ENCODE measurements at regions not wholly inside any gene's neighbourhood (a gene's known extent, or its start where the extent isn't known, plus 50 kb on each side); places are given as distances from the start of the nearest gene placed in this dataset.

DNA sequence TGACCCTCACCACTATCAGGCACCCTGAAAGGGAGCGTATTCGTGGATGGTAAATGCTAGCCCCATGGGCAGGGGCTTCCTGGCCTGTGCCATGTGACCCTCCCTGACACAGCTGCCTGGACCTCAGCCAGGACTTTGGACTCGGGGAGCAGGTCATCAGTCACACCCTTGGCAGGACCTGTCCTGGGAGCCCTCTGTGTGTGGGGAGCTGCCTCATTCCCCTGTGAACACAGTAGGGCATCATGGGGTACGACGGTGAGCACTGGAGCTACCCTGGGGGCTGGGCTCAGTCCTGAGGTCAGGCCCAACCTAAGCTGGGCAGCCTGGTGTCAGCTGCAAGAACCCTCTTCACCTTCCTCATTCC, 129.3 kb upstream of the FAM20C start:
- CTCF ChIA-PET: interaction anchor here (1.3 to 1.9 kb wide), 3 partner anchors 9 to 138 kb away, joined by 3 to 4 read pairs (median 3); no protein-coding TSS in a partner anchor
- no peak overlapping the region for H3K4me2 ChIP-seq
- no peak for DNase-seq (ENCODE audit: low read depth in 1 of 2, low spot score in 1 of 2)
- no peaks in the 10 kb centered on the region for H3K4me1 ChIP-seq
- H3K27ac ChIP-seq: no peak overlapping the region
- WGBS (ENCODE audit: missing lambda C conversion rate): 58% methylated on average over 3 of the region's 5 CpGs
- TF ChIP-seq, protein P1, sequence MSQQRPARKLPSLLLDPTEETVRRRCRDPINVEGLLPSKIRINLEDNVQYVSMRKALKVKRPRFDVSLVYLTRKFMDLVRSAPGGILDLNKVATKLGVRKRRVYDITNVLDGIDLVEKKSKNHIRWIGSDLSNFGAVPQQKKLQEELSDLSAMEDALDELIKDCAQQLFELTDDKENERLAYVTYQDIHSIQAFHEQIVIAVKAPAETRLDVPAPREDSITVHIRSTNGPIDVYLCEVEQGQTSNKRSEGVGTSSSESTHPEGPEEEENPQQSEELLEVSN (IDR thresholded peaks at IDR 0.05; ENCODE audit: borderline replicate concordance, low read depth): no peak
- TF ChIP-seq, protein P2, sequence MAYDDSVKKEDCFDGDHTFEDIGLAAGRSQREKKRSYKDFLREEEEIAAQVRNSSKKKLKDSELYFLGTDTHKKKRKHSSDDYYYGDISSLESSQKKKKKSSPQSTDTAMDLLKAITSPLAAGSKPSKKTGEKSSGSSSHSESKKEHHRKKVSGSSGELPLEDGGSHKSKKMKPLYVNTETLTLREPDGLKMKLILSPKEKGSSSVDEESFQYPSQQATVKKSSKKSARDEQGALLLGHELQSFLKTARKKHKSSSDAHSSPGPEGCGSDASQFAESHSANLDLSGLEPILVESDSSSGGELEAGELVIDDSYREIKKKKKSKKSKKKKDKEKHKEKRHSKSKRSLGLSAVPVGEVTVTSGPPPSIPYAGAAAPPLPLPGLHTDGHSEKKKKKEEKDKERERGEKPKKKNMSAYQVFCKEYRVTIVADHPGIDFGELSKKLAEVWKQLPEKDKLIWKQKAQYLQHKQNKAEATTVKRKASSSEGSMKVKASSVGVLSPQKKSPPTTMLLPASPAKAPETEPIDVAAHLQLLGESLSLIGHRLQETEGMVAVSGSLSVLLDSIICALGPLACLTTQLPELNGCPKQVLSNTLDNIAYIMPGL (CRISPR knock-in tag; IDR thresholded peaks at IDR 0.05; ENCODE audit: borderline replicate concordance): no peak
- TF ChIP-seq, protein P3, sequence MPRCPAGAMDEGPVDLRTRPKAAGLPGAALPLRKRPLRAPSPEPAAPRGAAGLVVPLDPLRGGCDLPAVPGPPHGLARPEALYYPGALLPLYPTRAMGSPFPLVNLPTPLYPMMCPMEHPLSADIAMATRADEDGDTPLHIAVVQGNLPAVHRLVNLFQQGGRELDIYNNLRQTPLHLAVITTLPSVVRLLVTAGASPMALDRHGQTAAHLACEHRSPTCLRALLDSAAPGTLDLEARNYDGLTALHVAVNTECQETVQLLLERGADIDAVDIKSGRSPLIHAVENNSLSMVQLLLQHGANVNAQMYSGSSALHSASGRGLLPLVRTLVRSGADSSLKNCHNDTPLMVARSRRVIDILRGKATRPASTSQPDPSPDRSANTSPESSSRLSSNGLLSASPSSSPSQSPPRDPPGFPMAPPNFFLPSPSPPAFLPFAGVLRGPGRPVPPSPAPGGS (IDR thresholded peaks at IDR 0.05): no peak
- TF ChIP-seq EHMT2 (IDR thresholded peaks at IDR 0.05; ENCODE audit: low read depth) (no peak), CBX2 (IDR thresholded peaks at IDR 0.05; ENCODE audit: borderline replicate concordance, low read depth) (no peak), SMC3 (IDR thresholded peaks at IDR 0.05) (no peak), HOXB13 (CRISPR knock-in tag; IDR thresholded peaks at IDR 0.05; ENCODE audit: low read depth) (no peak), RARB (CRISPR knock-in tag; IDR thresholded peaks at IDR 0.05) (no peak), RAD21 (conservative IDR thresholded peaks at IDR 0.05 in 1 of 2, IDR thresholded peaks at IDR 0.05 in 1 of 2) (no peak), ZSCAN20 (CRISPR knock-in tag; IDR thresholded peaks at IDR 0.05) (no peak), NR3C1 (IDR thresholded peaks at IDR 0.05) (no peak), HEYL (CRISPR knock-in tag; IDR thresholded peaks at IDR 0.05) (no peak), NFE2L2 (conservative IDR thresholded peaks at IDR 0.05; ENCODE audit: low read length) (no peak)
- TF ChIP-seq, protein P4, sequence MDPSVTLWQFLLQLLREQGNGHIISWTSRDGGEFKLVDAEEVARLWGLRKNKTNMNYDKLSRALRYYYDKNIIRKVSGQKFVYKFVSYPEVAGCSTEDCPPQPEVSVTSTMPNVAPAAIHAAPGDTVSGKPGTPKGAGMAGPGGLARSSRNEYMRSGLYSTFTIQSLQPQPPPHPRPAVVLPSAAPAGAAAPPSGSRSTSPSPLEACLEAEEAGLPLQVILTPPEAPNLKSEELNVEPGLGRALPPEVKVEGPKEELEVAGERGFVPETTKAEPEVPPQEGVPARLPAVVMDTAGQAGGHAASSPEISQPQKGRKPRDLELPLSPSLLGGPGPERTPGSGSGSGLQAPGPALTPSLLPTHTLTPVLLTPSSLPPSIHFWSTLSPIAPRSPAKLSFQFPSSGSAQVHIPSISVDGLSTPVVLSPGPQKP (IDR thresholded peaks at IDR 0.05; ENCODE audit: low read depth, low read length): no peak
- TF ChIP-seq, protein P5, sequence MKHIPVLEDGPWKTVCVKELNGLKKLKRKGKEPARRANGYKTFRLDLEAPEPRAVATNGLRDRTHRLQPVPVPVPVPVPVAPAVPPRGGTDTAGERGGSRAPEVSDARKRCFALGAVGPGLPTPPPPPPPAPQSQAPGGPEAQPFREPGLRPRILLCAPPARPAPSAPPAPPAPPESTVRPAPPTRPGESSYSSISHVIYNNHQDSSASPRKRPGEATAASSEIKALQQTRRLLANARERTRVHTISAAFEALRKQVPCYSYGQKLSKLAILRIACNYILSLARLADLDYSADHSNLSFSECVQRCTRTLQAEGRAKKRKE (CRISPR knock-in tag; IDR thresholded peaks at IDR 0.05; ENCODE audit: low read depth): no peak
- ATAC-seq: no peak
- no peak overlapping the region for H3K4me3 ChIP-seq
- POLR2A ChIA-PET: no interaction called here
- no peaks in the 10 kb centered on the region for H3K9me3 ChIP-seq
- FAIRE-seq: no peak

DNA sequence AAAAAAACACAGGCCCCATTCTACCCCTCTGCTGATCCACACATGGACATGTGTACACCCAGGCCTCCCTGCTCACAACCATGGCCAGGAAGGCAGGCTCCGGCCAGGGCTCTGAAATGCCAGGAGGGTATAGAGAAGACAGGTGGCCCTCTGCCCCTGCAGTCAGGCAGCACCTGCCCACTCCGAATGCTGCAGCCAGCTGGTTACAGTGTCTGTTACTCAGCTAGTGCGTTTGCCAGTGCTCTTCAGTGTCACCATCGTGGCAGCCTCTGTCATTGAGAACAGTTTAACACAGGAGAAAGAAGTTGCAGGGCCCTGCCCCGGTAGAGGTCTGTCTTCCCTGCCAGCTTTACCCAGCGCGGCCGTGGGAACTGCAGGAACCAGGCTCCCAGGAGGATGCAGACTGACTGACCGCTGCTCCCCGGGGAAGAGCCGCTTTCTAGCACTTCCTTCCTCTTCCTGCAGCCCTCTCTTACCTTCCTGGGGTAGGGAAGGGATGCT, 128.8 kb upstream of the FAM20C start:
- Histone ChIP-seq H3K4me1 (no peaks in the 10 kb centered on the region), H3K4me2 (no peak overlapping the region), H3K9me3 (no peaks in the 10 kb centered on the region), H3K27ac (no peak overlapping the region), H3K4me3 (no peak overlapping the region)
- ChIA-PET CTCF (interaction anchor here (0.8 to 1.9 kb wide), 9 partner anchors 8 to 140 kb away, joined by 3 to 5 read pairs (median 3); no protein-coding TSS in a partner anchor), POLR2A (interaction anchor here (0.6 kb wide), 1 partner anchor 85 kb away, joined by 3 read pairs; no protein-coding TSS in a partner anchor)
- ATAC-seq (peak in 1 of 2 experiments; percentile 39; a peak in 3 of 6 replicates), FAIRE-seq (no peak), DNase-seq (ENCODE audit: low read depth in 1 of 2, low spot score in 1 of 2) (no peak)
- 61% methylated on average over 11 of the region's 11 CpGs for WGBS (ENCODE audit: missing lambda C conversion rate)
- no peak for TF ChIP-seq KDM1A (IDR thresholded peaks at IDR 0.05; ENCODE audit: low read depth)
- no peak for TF ChIP-seq MYC (IDR thresholded peaks at IDR 0.05; ENCODE audit: borderline replicate concordance, low read length)
- no peak for TF ChIP-seq RCOR1 (IDR thresholded peaks at IDR 0.05; ENCODE audit: low read depth, low read length)
- TF ChIP-seq, protein P1 (IDR thresholded peaks at IDR 0.05; ENCODE audit: borderline replicate concordance, low read depth): no peak
- TF ChIP-seq, protein P4 (IDR thresholded peaks at IDR 0.05; ENCODE audit: low read depth, low read length): no peak
- TF ChIP-seq RARB (CRISPR knock-in tag; IDR thresholded peaks at IDR 0.05): no peak
- TF ChIP-seq EHMT2 (IDR thresholded peaks at IDR 0.05; ENCODE audit: low read depth): no peak
- TF ChIP-seq ESRRA (IDR thresholded peaks at IDR 0.05; ENCODE audit: borderline replicate concordance, low read length): no peak
- no peak for TF ChIP-seq HOXB5 (CRISPR knock-in tag; IDR thresholded peaks at IDR 0.05)
- no peak for TF ChIP-seq PHF8 (IDR thresholded peaks at IDR 0.05; ENCODE audit: borderline replicate concordance, low read depth)
- no peak for TF ChIP-seq RFX5 (IDR thresholded peaks at IDR 0.05)
- TF ChIP-seq RAD21 (conservative IDR thresholded peaks at IDR 0.05 in 1 of 2, IDR thresholded peaks at IDR 0.05 in 1 of 2): no peak
- TF ChIP-seq GATA3 (IDR thresholded peaks at IDR 0.05; ENCODE audit: borderline replicate concordance): no peak
- TF ChIP-seq ZSCAN20 (CRISPR knock-in tag; IDR thresholded peaks at IDR 0.05): no peak
